ENCODE measurements at regions not wholly inside any gene's neighbourhood (a gene's known extent, or its start where the extent isn't known, plus 50 kb on each side); places are given as distances from the start of the nearest gene placed in this dataset.
A peak's percentile ranks its signal among the peaks of the same experiment; 100 is the strongest.

DNA sequence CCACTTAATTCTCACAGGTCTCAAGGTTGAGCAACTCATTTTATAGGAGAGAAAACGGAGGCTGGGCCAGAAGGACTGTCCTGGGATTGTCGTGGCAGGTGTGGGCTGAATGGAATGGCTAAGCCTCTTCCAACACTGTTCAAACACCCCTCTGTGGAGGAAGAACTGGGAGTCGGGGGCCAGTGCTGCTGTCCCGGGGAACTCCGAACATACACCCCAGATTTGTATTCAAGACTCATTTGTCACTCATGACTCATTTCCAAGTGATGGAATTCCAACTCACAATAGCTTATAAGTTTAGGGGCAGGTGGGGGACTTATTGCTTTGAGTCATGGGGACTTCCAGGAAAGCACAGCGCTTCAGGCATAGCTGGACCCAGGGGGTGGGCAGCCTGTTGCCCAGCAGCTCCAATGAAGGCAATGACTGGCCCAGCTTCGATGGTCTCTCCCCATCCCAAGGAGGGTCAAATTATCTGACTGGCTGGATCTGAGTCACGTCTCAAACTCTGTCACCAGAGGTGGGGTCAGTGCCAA lies 72.5 kb downstream of the TM2D3 start:
- intact Hi-C loops (cut with micrococcal nuclease; ENCODE audit: unreplicated experiment), result no loop called here

DNA sequence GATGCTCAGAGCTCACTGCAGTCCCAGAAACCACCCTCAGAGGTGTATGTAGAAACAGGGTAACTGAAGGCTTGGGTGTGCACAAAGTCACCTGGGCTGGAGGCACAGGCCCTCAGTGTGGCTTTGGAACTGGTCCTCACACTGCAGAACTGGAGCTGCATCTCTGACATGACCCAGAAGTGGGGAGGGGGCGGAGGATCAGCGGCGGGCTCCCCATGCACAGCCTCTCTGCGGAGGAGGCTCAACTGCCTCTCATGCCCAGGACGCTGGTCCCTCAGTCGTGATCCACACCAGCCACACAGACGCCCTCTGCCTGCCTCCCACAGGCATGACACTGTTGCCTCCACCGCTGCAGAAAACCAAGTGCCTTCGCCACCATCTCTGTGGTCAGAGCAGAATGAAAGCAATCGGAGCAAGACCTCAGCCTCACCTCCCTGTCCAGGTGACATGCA lies 73.7 kb downstream of the TM2D3 start:
- H2AFZ ChIP-seq (ENCODE audit: low read length), result no peak overlapping the region
- ChIA-PET CTCF (ENCODE audit: unreplicated experiment) (no interaction called here), POLR2A (no interaction called here)
- H3K4me2 ChIP-seq (ENCODE audit: low read length), result no peak overlapping the region
- H3K4me3 ChIP-seq (ENCODE audit: low read depth, low read length, poor library complexity, severe bottlenecking), result no peak overlapping the region
- H3K79me2 ChIP-seq (ENCODE audit: insufficient read depth, low read depth, low read length), result no peaks in the 10 kb centered on the region
- DNase-seq (ENCODE audit: low spot score), result no peak
- no TSS peak for BruUV-seq (replicated peaks)
- H3K4me1 ChIP-seq (ENCODE audit: insufficient read depth, low read length, poor library complexity, severe bottlenecking), result no peaks in the 10 kb centered on the region
- no peaks in the 10 kb centered on the region for H3K36me3 ChIP-seq (ENCODE audit: insufficient read depth, low read length)
- H3K9me2 ChIP-seq (ENCODE audit: insufficient read depth, low read length), result no peaks in the 10 kb centered on the region
- no peak overlapping the region for H3K27ac ChIP-seq (ENCODE audit: low read depth, low read length, poor library complexity, severe bottlenecking)
- no peak for TF ChIP-seq EZH2phosphoT487 (IDR thresholded peaks at IDR 0.05; ENCODE audit: borderline replicate concordance, low read depth, low read length)
- TF ChIP-seq, protein P1, sequence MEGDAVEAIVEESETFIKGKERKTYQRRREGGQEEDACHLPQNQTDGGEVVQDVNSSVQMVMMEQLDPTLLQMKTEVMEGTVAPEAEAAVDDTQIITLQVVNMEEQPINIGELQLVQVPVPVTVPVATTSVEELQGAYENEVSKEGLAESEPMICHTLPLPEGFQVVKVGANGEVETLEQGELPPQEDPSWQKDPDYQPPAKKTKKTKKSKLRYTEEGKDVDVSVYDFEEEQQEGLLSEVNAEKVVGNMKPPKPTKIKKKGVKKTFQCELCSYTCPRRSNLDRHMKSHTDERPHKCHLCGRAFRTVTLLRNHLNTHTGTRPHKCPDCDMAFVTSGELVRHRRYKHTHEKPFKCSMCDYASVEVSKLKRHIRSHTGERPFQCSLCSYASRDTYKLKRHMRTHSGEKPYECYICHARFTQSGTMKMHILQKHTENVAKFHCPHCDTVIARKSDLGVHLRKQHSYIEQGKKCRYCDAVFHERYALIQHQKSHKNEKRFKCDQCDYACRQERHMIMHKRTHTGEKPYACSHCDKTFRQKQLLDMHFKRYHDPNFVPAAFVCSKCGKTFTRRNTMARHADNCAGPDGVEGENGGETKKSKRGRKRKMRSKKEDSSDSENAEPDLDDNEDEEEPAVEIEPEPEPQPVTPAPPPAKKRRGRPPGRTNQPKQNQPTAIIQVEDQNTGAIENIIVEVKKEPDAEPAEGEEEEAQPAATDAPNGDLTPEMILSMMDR (conservative IDR thresholded peaks at IDR 0.05; ENCODE audit: low read length), result 0 out of 2 replicates have a peak, but pooled peaks have one; percentile 18
- intact Hi-C loops (cut with micrococcal nuclease; ENCODE audit: unreplicated experiment), result no loop called here
- no peaks in the 10 kb centered on the region for H4K20me1 ChIP-seq (ENCODE audit: insufficient read depth, low read length)
- 0 out of 2 replicates have a peak, but pooled peaks cover 5% of the 10 kb centered on the region for H3K9me3 ChIP-seq (ENCODE audit: low read length)

More for the DNA sequence above, 72.5 kb downstream of the TM2D3 start:
- no peaks in the 10 kb centered on the region for H3K79me2 ChIP-seq (ENCODE audit: insufficient read depth, low read depth, low read length)
- no peaks in the 10 kb centered on the region for H3K4me1 ChIP-seq (ENCODE audit: insufficient read depth, low read length, poor library complexity, severe bottlenecking)
- H2AFZ ChIP-seq (ENCODE audit: low read length), result no peak overlapping the region
- ChIA-PET POLR2A (no interaction called here), CTCF (ENCODE audit: unreplicated experiment) (no interaction called here)
- no TSS peak for BruUV-seq (replicated peaks)
- no peak for DNase-seq (ENCODE audit: low spot score)
- no peak overlapping the region for H3K27ac ChIP-seq (ENCODE audit: low read depth, low read length, poor library complexity, severe bottlenecking)
- H3K9me3 ChIP-seq (ENCODE audit: low read length), result 0 out of 2 replicates have a peak, but pooled peaks cover 5% of the 10 kb centered on the region
- no peaks in the 10 kb centered on the region for H3K36me3 ChIP-seq (ENCODE audit: insufficient read depth, low read length)
- H4K20me1 ChIP-seq (ENCODE audit: insufficient read depth, low read length), result no peaks in the 10 kb centered on the region
- no peak overlapping the region for H3K4me2 ChIP-seq (ENCODE audit: low read length)
- no peaks in the 10 kb centered on the region for H3K9me2 ChIP-seq (ENCODE audit: insufficient read depth, low read length)
- H3K4me3 ChIP-seq (ENCODE audit: low read depth, low read length, poor library complexity, severe bottlenecking), result no peak overlapping the region
- TF ChIP-seq EZH2phosphoT487 (IDR thresholded peaks at IDR 0.05; ENCODE audit: borderline replicate concordance, low read depth, low read length), result no peak
- TF ChIP-seq, protein P1 (conservative IDR thresholded peaks at IDR 0.05; ENCODE audit: low read length), result no peak

DNA sequence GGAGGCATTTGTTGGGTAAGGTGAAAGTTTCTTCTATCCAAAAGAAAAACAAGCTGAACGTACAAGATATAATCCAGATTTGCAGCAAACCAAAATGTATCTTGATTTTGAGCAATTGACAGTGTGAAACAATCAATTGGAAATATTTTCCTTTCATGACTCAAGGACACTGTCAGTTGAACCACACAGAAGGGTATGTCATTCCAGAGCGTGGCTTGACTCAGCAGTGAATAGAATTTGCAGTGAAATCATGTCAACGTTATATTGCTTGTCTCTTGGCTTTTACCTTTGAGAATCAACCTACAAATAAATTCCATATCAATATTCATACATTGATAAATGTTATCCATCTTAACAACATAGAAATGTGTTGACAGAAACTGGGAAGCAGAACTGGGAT lies 78.2 kb downstream of the TM2D3 start:
- POLR2A ChIA-PET, result no interaction called here
- Histone ChIP-seq H3K9me3 (ENCODE audit: low read length) (no peaks in the 10 kb centered on the region), H3K27ac (ENCODE audit: low read depth, low read length, poor library complexity, severe bottlenecking) (no peak overlapping the region), H3K36me3 (ENCODE audit: insufficient read depth, low read length) (no peaks in the 10 kb centered on the region), H3K4me1 (ENCODE audit: insufficient read depth, low read length, poor library complexity, severe bottlenecking) (no peaks in the 10 kb centered on the region), H3K4me2 (ENCODE audit: low read length) (no peak overlapping the region), H4K20me1 (ENCODE audit: insufficient read depth, low read length) (no peaks in the 10 kb centered on the region), H3K79me2 (ENCODE audit: insufficient read depth, low read depth, low read length) (no peaks in the 10 kb centered on the region), H3K9me2 (ENCODE audit: insufficient read depth, low read length) (no peaks in the 10 kb centered on the region), H2AFZ (ENCODE audit: low read length) (no peak overlapping the region), H3K4me3 (ENCODE audit: low read depth, low read length, poor library complexity, severe bottlenecking) (no peak overlapping the region)
- no TSS peak for BruUV-seq (replicated peaks)
- CTCF ChIA-PET (ENCODE audit: unreplicated experiment), result no interaction called here
- no peak for DNase-seq (ENCODE audit: low spot score)
- intact Hi-C loops (cut with micrococcal nuclease; ENCODE audit: unreplicated experiment), result no loop called here
- no peak for TF ChIP-seq EZH2phosphoT487 (IDR thresholded peaks at IDR 0.05; ENCODE audit: borderline replicate concordance, low read depth, low read length)
- TF ChIP-seq, protein P1 (conservative IDR thresholded peaks at IDR 0.05; ENCODE audit: low read length), result no peak
